ENCODE measurements at regions not wholly inside any gene's neighbourhood (a gene's known extent, or its start where the extent isn't known, plus 50 kb on each side); places are given as distances from the start of the nearest gene placed in this dataset.

GRCh38 chr6:102950967-102951366 lies 1557.5 kb downstream of the GRIK2 start:
- Histone ChIP-seq H4K20me1 (ENCODE audit: insufficient read depth, low read length) (no peaks in the 10 kb centered on the region), H3K27me3 (ENCODE audit: control insufficient read depth in 1 of 2, insufficient read depth in 2 of 2, low read length in 2 of 2) (no peaks in the 10 kb centered on the region), H3K9ac (ENCODE audit: insufficient read depth, low read depth, low read length) (no peak overlapping the region), H3K4me1 (ENCODE audit: insufficient read depth, low read length) (no peaks in the 10 kb centered on the region), H3K4me2 (ENCODE audit: low read depth, low read length) (no peak overlapping the region), H3K36me3 (replicated peaks in 1 of 2; ENCODE audit: control insufficient read depth in 1 of 2, insufficient read depth in 2 of 2, low read length in 2 of 2) (no peaks in the 10 kb centered on the region), H2AFZ (ENCODE audit: low read length) (no peak overlapping the region), H3K27ac (ENCODE audit: extremely low read length, insufficient read depth, low read length) (no peak overlapping the region), H3K9me3 (ENCODE audit: low read length) (no peaks in the 10 kb centered on the region), H3K79me2 (ENCODE audit: insufficient read depth, low read length) (no peaks in the 10 kb centered on the region), H3K4me3 (replicated peaks in 1 of 3; ENCODE audit: insufficient read depth in 1 of 3, low read depth in 2 of 3, low read length in 3 of 3) (no peak overlapping the region)
- FAIRE-seq: no peak
- ChIA-PET POLR2A (no interaction called here), CTCF (ENCODE audit: low intra/inter-chr PET ratio, low total read pairs) (no interaction called here)
- intact Hi-C loops (cut with micrococcal nuclease; ENCODE audit: unreplicated experiment): no loop called here
- 0% methylated on average over 3 of the region's 3 CpGs for WGBS (ENCODE audit: low lambda C conversion rate)
- no peak for TF ChIP-seq ZNF101 (CRISPR knock-in tag; IDR thresholded peaks at IDR 0.05; ENCODE audit: borderline replicate concordance, low read depth)
- no peak for TF ChIP-seq ELF1 (CRISPR knock-in tag; IDR thresholded peaks at IDR 0.05)
- in situ Hi-C loops (cut with HindIII; ENCODE audit: extremely low pct_ligation_motif_present, low pct_unique_long_range_greater_than_20kb): no loop called here
- no TSS peak for BruUV-seq (replicated peaks)
- no peak for DNase-seq (ENCODE audit: low spot score)
- no peak for ATAC-seq

GRCh38 chr6:102944475-102944874 lies 1551.0 kb downstream of the GRIK2 start:
- Histone ChIP-seq H3K36me3 (replicated peaks in 1 of 2; ENCODE audit: control insufficient read depth in 1 of 2, insufficient read depth in 2 of 2, low read length in 2 of 2) (no peaks in the 10 kb centered on the region), H2AFZ (ENCODE audit: low read length) (no peak overlapping the region), H3K27ac (ENCODE audit: extremely low read length, insufficient read depth, low read length) (no peak overlapping the region), H3K27me3 (ENCODE audit: control insufficient read depth in 1 of 2, insufficient read depth in 2 of 2, low read length in 2 of 2) (no peaks in the 10 kb centered on the region), H3K4me3 (replicated peaks in 1 of 3; ENCODE audit: insufficient read depth in 1 of 3, low read depth in 2 of 3, low read length in 3 of 3) (no peak overlapping the region), H3K9ac (ENCODE audit: insufficient read depth, low read depth, low read length) (no peak overlapping the region), H3K4me1 (ENCODE audit: insufficient read depth, low read length) (no peaks in the 10 kb centered on the region), H3K9me3 (ENCODE audit: low read length) (no peaks in the 10 kb centered on the region), H3K79me2 (ENCODE audit: insufficient read depth, low read length) (no peaks in the 10 kb centered on the region), H3K4me2 (ENCODE audit: low read depth, low read length) (no peak overlapping the region), H4K20me1 (ENCODE audit: insufficient read depth, low read length) (no peaks in the 10 kb centered on the region)
- 0% methylated on average over 1 of the region's 1 CpG for WGBS (ENCODE audit: low lambda C conversion rate)
- DNase-seq (ENCODE audit: low spot score) (no peak), FAIRE-seq (no peak), ATAC-seq (no peak)
- in situ Hi-C loops (cut with HindIII; ENCODE audit: extremely low pct_ligation_motif_present, low pct_unique_long_range_greater_than_20kb): no loop called here
- no TSS peak for BruUV-seq (replicated peaks)
- ChIA-PET POLR2A (no interaction called here), CTCF (ENCODE audit: low intra/inter-chr PET ratio, low total read pairs) (no interaction called here)
- intact Hi-C loops (cut with micrococcal nuclease; ENCODE audit: unreplicated experiment): no loop called here
- no peak for TF ChIP-seq SALL1 (CRISPR knock-in tag; IDR thresholded peaks at IDR 0.05)
- no peak for TF ChIP-seq SNAPC5 (CRISPR knock-in tag; IDR thresholded peaks at IDR 0.05; ENCODE audit: borderline replicate concordance)
- no peak for TF ChIP-seq ARID4A (CRISPR knock-in tag; IDR thresholded peaks at IDR 0.05; ENCODE audit: borderline replicate concordance)
- TF ChIP-seq SRF (IDR thresholded peaks at IDR 0.05; ENCODE audit: low read depth, low read length): no peak
- no peak for TF ChIP-seq ZFP82 (CRISPR knock-in tag; IDR thresholded peaks at IDR 0.05; ENCODE audit: borderline replicate concordance)
- no peak for TF ChIP-seq SMARCC2 (IDR thresholded peaks at IDR 0.05)
- no peak for TF ChIP-seq ZNF383 (CRISPR knock-in tag; IDR thresholded peaks at IDR 0.05; ENCODE audit: borderline replicate concordance)
- TF ChIP-seq PAWR (CRISPR knock-in tag; IDR thresholded peaks at IDR 0.05; ENCODE audit: borderline replicate concordance): no peak
- TF ChIP-seq ZBTB10 (CRISPR knock-in tag; IDR thresholded peaks at IDR 0.05; ENCODE audit: borderline replicate concordance): no peak
- no peak for TF ChIP-seq MAF1 (CRISPR knock-in tag; IDR thresholded peaks at IDR 0.05; ENCODE audit: borderline replicate concordance)
- no peak for TF ChIP-seq MED13 (CRISPR knock-in tag; IDR thresholded peaks at IDR 0.05)

Data from HepG2 (cell line).